Cardiac fibroblast (primary cell): ENCODE measurements at regions not wholly inside any gene's neighbourhood (a gene's known extent, or its start where the extent isn't known, plus 50 kb on each side); places are given as distances from the start of the nearest gene placed in this dataset.

Experiments used
- DNase-seq, 2 donors: peaks; one replicate each; pipeline versions ENCODE4 v3.0.0 to v3.0.0-alpha.2; 2010; ENCODE audit warnings: low read depth in 2 of 2
- H3K4me3 ChIP-seq, 2 donors: replicated peaks in 1 of 2; 1 replicate in 1 of 2; 2 replicates in 1 of 2; pipeline ENCODE4 v1.5.1; 2011; ENCODE audit warnings: low read depth in 2 of 2, low read length in 2 of 2, mild to moderate bottlenecking in 2 of 2, moderate library complexity in 1 of 2
- TF ChIP-seq, protein P1 (sequence below): IDR thresholded peaks from one replicate; pipeline ENCODE4 v1.5.1; 2011; ENCODE audit warnings: low read depth, mild to moderate bottlenecking, low read length, inconsistent platforms

DNA sequence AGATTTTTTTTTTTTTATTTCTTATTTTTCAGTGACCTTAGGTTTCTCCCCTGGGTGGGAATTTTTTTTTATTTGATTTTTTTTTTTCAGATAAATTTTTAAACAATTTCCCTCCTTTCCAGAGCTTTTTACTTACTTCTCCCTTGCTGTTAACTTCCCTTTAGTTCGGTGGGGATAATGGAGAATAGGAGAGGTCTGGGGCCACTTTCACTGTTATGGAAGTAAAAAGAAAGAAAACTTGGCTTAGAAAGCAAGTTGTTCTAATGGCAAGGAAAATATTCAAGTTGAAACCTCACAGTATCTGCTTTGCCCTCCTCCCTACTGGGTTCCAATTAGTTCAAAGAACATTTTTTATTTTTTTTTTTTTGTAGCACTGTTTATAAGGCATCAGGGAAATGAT, 537.1 kb upstream of the NXPH2 start:
- no peak overlapping the region for H3K4me3 ChIP-seq
- DNase-seq: no peak
- TF ChIP-seq, protein P1, sequence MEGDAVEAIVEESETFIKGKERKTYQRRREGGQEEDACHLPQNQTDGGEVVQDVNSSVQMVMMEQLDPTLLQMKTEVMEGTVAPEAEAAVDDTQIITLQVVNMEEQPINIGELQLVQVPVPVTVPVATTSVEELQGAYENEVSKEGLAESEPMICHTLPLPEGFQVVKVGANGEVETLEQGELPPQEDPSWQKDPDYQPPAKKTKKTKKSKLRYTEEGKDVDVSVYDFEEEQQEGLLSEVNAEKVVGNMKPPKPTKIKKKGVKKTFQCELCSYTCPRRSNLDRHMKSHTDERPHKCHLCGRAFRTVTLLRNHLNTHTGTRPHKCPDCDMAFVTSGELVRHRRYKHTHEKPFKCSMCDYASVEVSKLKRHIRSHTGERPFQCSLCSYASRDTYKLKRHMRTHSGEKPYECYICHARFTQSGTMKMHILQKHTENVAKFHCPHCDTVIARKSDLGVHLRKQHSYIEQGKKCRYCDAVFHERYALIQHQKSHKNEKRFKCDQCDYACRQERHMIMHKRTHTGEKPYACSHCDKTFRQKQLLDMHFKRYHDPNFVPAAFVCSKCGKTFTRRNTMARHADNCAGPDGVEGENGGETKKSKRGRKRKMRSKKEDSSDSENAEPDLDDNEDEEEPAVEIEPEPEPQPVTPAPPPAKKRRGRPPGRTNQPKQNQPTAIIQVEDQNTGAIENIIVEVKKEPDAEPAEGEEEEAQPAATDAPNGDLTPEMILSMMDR: no peak

- TF ChIP-seq, protein P1: no peak
- no peak for DNase-seq
- no peak overlapping the region for H3K4me3 ChIP-seq
Observed at GRCh38 chr2:139314059-139314458, 533.9 kb upstream of the NXPH2 start.

DNA sequence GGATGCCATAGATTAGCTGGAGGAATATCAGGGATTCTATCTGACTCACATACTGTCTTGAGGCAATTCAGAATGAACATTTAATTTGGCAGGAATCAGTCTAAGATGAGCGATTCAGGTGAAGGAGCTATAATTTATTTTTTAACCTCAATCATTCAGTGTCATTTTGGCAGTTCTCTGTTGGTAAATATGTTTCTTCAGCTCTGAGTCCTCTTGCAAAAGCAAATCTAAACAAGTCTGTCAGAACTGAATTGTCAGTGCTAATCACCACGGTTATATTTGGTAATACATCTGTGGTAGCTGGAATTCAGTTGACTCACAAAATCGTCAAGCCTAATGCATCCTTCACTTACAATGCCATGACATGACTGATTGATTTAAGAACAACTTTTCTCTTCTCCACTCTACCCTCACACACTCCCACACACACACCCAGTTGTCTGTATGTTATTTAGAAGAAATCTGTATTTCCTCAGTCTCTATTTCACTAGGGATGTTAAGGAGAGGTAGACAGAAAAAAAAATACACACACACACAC, 516.6 kb upstream of the NXPH2 start:
- TF ChIP-seq, protein P1: no peak
- DNase-seq: no peak

GRCh38 chr2:139293992-139294548, 513.9 kb upstream of the NXPH2 start:
- no peak overlapping the region for H3K4me3 ChIP-seq
- TF ChIP-seq, protein P1: no peak
- DNase-seq: no peak

More for the DNA sequence above, 516.6 kb upstream of the NXPH2 start:
- H3K4me3 ChIP-seq: no peak overlapping the region

- DNase-seq: no peak
- no peak overlapping the region for H3K4me3 ChIP-seq
- TF ChIP-seq, protein P1: no peak
Observed at GRCh38 chr2:139281124-139281523, 500.9 kb upstream of the NXPH2 start.

DNA sequence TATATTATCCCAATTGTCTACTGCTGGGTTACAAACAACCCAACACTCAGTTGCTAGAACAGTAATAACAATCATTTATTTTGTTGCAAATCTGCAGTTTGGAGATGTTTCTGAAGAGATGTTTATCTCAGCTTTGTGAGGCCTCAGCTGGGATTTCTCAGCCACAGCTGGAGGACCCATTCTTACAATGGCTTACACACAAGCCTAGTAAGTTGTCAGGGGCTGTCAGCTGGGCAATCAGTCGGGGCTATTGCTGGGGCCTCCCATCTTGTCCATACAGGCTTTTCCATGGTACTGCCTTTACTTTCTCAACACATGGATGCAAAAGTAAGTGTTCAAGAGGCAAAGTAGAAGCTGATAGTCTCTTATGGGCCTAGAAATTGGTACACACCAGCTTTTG, 491.7 kb upstream of the NXPH2 start:
- TF ChIP-seq, protein P1: no peak
- H3K4me3 ChIP-seq: no peak overlapping the region
- no peak for DNase-seq

DNA sequence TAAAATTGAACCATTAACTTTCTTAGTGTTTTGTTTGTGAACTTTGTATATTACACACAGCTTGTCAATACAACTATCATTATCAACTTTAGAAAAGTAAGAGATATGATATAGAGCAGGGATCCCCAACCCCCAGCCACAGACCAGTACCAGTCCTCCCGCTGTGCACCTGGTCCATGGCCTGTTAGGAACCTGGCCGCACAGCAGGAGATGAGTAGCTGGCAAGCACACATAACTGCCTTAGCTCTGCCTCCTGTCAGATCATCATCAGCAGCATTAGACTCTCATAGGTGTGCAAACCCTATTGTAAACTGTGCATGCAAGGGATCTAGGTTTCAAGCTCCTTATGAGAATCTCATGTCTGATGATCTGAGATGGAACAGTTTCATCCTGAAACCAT, 491.0 kb upstream of the NXPH2 start:
- TF ChIP-seq, protein P1: no peak
- no peak for DNase-seq
- H3K4me3 ChIP-seq: no peak overlapping the region
